ENCODE measurements at regions not wholly inside any gene's neighbourhood (a gene's known extent, or its start where the extent isn't known, plus 50 kb on each side); places are given as distances from the start of the nearest gene placed in this dataset.

GRCh38 chr9:107751567-107752210 is 262.1 kb upstream of the KLF4 start:
- DNase-seq (ENCODE audit: low read depth): peak; percentile 47
- Histone ChIP-seq H3K4me1 (ENCODE audit: insufficient read depth, low read length) (peaks cover 36% of the 10 kb centered on the region), H3K9ac (ENCODE audit: low read length) (peak overlapping the region; percentile 67), H3K27me3 (ENCODE audit: insufficient read depth, low read length) (no peaks in the 10 kb centered on the region), H4K20me1 (ENCODE audit: insufficient read depth, low read length) (no peaks in the 10 kb centered on the region), H3K4me2 (ENCODE audit: low read length) (peak overlapping the region; percentile 71), H3K79me2 (ENCODE audit: insufficient read depth, low read length) (no peaks in the 10 kb centered on the region), H3K27ac (ENCODE audit: low read depth, low read length) (peak overlapping the region; percentile 83), H3K36me3 (ENCODE audit: insufficient read depth, low read length) (no peaks in the 10 kb centered on the region), H3K9me3 (ENCODE audit: insufficient read depth, low read depth, low read length) (no peaks in the 10 kb centered on the region), H3K4me3 (ENCODE audit: insufficient read depth, low read depth, low read length) (no peak overlapping the region), H2AFZ (ENCODE audit: low read depth, low read length) (no peak overlapping the region)
- H3K27me3 Mint-ChIP-seq (ENCODE audit: low read depth, unreplicated experiment): no peaks in the 10 kb centered on the region
- FAIRE-seq: no peak
- H3K27ac Mint-ChIP-seq (ENCODE audit: unreplicated experiment): peak overlapping the region; percentile 87
- TF ChIP-seq EZH2 (IDR thresholded peaks at IDR 0.05; ENCODE audit: insufficient read depth, low read length) (no peak), CTCF (IDR thresholded peaks at IDR 0.05; ENCODE audit: insufficient read depth, low read depth, low read length) (no peak)
- no peak overlapping the region for H3K4me3 Mint-ChIP-seq (ENCODE audit: unreplicated experiment)
- H3K9me3 Mint-ChIP-seq (ENCODE audit: unreplicated experiment): no peaks in the 10 kb centered on the region
- peaks cover 37% of the 10 kb centered on the region for H3K4me1 Mint-ChIP-seq (ENCODE audit: low read depth, unreplicated experiment)
- no peaks in the 10 kb centered on the region for H3K36me3 Mint-ChIP-seq (ENCODE audit: low read depth, unreplicated experiment)

DNA sequence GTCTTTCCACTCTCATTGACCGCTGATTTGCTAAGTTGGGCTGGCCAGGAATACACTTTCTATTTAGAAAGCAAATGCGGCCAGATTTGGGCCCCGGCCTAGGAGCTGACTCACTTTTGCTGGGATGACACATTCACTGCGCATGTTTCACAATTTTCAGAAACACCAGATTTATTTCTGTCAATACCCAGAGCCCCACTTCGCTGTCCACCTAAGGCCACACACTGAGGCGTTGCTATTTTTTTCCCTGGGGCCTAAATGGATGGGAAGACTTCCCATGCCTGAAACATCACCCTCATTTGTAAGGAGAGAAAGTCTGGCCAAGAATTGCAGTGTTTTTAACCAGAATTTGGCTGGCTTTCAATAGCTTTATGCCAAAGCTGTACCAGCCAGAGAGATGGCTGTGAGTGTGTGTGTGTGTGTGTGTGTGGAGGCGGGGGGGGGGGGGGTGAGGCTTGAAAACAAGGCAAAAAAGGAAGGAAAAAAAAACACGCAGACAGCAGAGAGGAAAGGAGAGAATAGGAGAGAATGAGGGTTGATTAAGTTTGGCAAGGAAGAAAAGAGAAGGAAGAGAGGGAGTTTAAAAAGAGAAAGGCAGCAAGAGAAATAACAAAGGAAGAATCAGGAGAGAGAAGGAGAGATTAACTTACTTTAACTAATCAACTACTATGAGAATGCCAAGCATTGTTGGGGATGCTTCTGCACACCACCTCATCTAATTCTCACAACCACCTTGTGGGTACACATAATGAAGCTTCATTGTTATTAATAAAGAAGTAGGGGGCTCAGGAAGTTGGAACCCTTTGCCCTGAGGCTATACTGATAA is 261.4 kb upstream of the KLF4 start:
- Histone ChIP-seq H2AFZ (ENCODE audit: low read depth, low read length) (peak overlapping the region; percentile 42), H3K9ac (ENCODE audit: low read length) (peak overlapping the region; percentile 67)

More for the DNA sequence above, 261.4 kb upstream of the KLF4 start:
- Histone ChIP-seq H3K4me2 (ENCODE audit: low read length) (peak overlapping the region; percentile 71), H3K4me3 (ENCODE audit: insufficient read depth, low read depth, low read length) (no peak overlapping the region), H3K4me1 (ENCODE audit: insufficient read depth, low read length) (peaks cover 36% of the 10 kb centered on the region), H3K79me2 (ENCODE audit: insufficient read depth, low read length) (no peaks in the 10 kb centered on the region), H3K9me3 (ENCODE audit: insufficient read depth, low read depth, low read length) (no peaks in the 10 kb centered on the region), H3K27ac (ENCODE audit: low read depth, low read length) (peak overlapping the region; percentile 83), H3K27me3 (ENCODE audit: insufficient read depth, low read length) (no peaks in the 10 kb centered on the region), H4K20me1 (ENCODE audit: insufficient read depth, low read length) (no peaks in the 10 kb centered on the region), H3K36me3 (ENCODE audit: insufficient read depth, low read length) (no peaks in the 10 kb centered on the region)
- FAIRE-seq (peak; percentile 82), DNase-seq (ENCODE audit: low read depth) (peak; percentile 98)
- TF ChIP-seq EZH2 (IDR thresholded peaks at IDR 0.05; ENCODE audit: insufficient read depth, low read length): no peak
- TF ChIP-seq CTCF (IDR thresholded peaks at IDR 0.05; ENCODE audit: insufficient read depth, low read depth, low read length): no peak
- Mint-ChIP-seq H3K27me3 (ENCODE audit: low read depth, unreplicated experiment) (peaks cover 2% of the 10 kb centered on the region), H3K4me3 (ENCODE audit: unreplicated experiment) (peak overlapping the region; percentile 58), H3K36me3 (ENCODE audit: low read depth, unreplicated experiment) (no peaks in the 10 kb centered on the region), H3K9me3 (ENCODE audit: unreplicated experiment) (no peaks in the 10 kb centered on the region), H3K4me1 (ENCODE audit: low read depth, unreplicated experiment) (peaks cover 37% of the 10 kb centered on the region), H3K27ac (ENCODE audit: unreplicated experiment) (peak overlapping the region; percentile 87)

Data from astrocyte (in vitro differentiated cells and primary cell).